Endodermal cell (in vitro differentiated cells): ENCODE measurements at regions not wholly inside any gene's neighbourhood (a gene's known extent, or its start where the extent isn't known, plus 50 kb on each side); places are given as distances from the start of the nearest gene placed in this dataset.

Experiments used
- DNase-seq: peaks from one replicate; pipeline ENCODE4 v3.0.0-alpha.2; 2017
- H3K27ac ChIP-seq: 2 replicates; pipeline ENCODE4 v1.5.1; 2013; ENCODE audit warnings: mild to moderate bottlenecking, low read depth, low read length, moderate library complexity
- H3K27me3 ChIP-seq: 2 replicates; pipeline ENCODE4 v1.6.1; 2013; ENCODE audit warnings: mild to moderate bottlenecking, low read length, moderate library complexity; ENCODE audit not compliant: insufficient read depth, control insufficient read depth, poor library complexity, severe bottlenecking
- H3K36me3 ChIP-seq: 2 replicates; pipeline ENCODE4 v1.7.0; 2013; ENCODE audit warnings: mild to moderate bottlenecking, low read length, moderate library complexity; ENCODE audit not compliant: control insufficient read depth, insufficient read depth
- H3K4me1 ChIP-seq: one replicate; pipeline ENCODE4 v1.7.0; 2013; ENCODE audit warnings: low read length; ENCODE audit not compliant: control insufficient read depth, insufficient read depth
- H3K4me3 ChIP-seq: 2 replicates; pipeline ENCODE4 v1.5.1; 2013; ENCODE audit warnings: mild to moderate bottlenecking, low read length, moderate library complexity
- H3K9ac ChIP-seq: 2 replicates; pipeline ENCODE4 v1.6.1; 2013; ENCODE audit warnings: mild to moderate bottlenecking, low read length, moderate library complexity; ENCODE audit not compliant: poor library complexity, severe bottlenecking; ENCODE audit errors: extremely low read depth
- H3K9me3 ChIP-seq: 2 replicates; pipeline ENCODE4 v1.6.1; 2013; ENCODE audit warnings: mild to moderate bottlenecking, low read length, moderate library complexity; ENCODE audit not compliant: control insufficient read depth
- H3K27ac Mint-ChIP-seq: 2 replicates; pipeline ENCODE4 v1.8.0; 2020; ENCODE audit warnings: mixed read lengths
- H3K27me3 Mint-ChIP-seq: 2 replicates; pipeline ENCODE4 v1.8.0; 2021; ENCODE audit warnings: mild to moderate bottlenecking, mixed read lengths; ENCODE audit not compliant: insufficient read depth
- H3K36me3 Mint-ChIP-seq: 2 replicates; pipeline ENCODE4 v1.8.0; 2020; ENCODE audit warnings: low read depth, mixed read lengths
- H3K4me1 Mint-ChIP-seq: 2 replicates; pipeline ENCODE4 v1.8.0; 2020; ENCODE audit warnings: mixed read lengths
- H3K4me3 Mint-ChIP-seq: 2 replicates; pipeline ENCODE4 v1.8.0; 2020; ENCODE audit warnings: mild to moderate bottlenecking, moderate library complexity, mixed read lengths
- H3K9me3 Mint-ChIP-seq: 2 replicates; pipeline ENCODE4 v1.8.0; 2020; ENCODE audit warnings: mild to moderate bottlenecking, mixed read lengths
- WGBS, 2 experiments: methylation state at CpG; one replicate each; pipeline versions ENCODE4 v1.1.5 to v1.1.7; 2013; ENCODE audit warnings: missing lambda C conversion rate in 2 of 2, mixed read lengths in 1 of 2; ENCODE audit not compliant: insufficient coverage in 1 of 2, insufficient read length in 1 of 2; 5-methylcytosine and 5-hydroxymethylcytosine counted together
- TF ChIP-seq, protein P1 (sequence below): fragments of 200-600 bp; sonication (generic); conservative IDR thresholded peaks from 2 replicates; pipeline ENCODE4 v1.5.0; 2021; ENCODE audit warnings: antibody characterized with exemption, mild to moderate bottlenecking

DNA sequence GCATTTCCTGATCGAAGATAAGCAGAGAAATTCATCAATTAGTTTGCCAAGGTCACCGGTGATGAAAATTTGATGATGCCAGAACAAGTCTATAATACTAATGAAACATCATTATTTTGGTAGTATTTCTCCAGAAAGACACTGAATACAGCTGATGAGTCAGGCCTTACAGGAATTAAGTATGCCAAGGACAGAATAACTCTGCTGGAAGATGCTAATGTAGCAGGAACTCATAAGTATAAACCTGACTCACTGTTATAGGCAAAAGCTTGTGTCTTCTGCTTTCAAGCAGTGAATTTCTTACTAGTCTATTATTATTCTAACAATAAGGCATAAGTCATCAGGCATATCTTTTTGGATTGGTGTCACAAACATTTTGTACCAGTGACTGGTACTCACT, 1825.1 kb upstream of the IGFBP7 start:
- peaks cover 7% of the 10 kb centered on the region for H3K9me3 Mint-ChIP-seq
- Histone ChIP-seq H3K36me3 (no peaks in the 10 kb centered on the region), H3K4me1 (no peaks in the 10 kb centered on the region), H3K9ac (no peak overlapping the region), H3K9me3 (peaks cover 5% of the 10 kb centered on the region), H3K27ac (no peak overlapping the region), H3K4me3 (no peak overlapping the region), H3K27me3 (no peaks in the 10 kb centered on the region)
- TF ChIP-seq, protein P1, sequence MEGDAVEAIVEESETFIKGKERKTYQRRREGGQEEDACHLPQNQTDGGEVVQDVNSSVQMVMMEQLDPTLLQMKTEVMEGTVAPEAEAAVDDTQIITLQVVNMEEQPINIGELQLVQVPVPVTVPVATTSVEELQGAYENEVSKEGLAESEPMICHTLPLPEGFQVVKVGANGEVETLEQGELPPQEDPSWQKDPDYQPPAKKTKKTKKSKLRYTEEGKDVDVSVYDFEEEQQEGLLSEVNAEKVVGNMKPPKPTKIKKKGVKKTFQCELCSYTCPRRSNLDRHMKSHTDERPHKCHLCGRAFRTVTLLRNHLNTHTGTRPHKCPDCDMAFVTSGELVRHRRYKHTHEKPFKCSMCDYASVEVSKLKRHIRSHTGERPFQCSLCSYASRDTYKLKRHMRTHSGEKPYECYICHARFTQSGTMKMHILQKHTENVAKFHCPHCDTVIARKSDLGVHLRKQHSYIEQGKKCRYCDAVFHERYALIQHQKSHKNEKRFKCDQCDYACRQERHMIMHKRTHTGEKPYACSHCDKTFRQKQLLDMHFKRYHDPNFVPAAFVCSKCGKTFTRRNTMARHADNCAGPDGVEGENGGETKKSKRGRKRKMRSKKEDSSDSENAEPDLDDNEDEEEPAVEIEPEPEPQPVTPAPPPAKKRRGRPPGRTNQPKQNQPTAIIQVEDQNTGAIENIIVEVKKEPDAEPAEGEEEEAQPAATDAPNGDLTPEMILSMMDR = no peak
- 90% methylated on average over 2 of the region's 2 CpGs; no CpG with 5 or more reads in 1 of the 2 experiments for WGBS, 2 experiments
- H3K4me1 Mint-ChIP-seq = peaks cover 10% of the 10 kb centered on the region
- no peak overlapping the region for H3K27ac Mint-ChIP-seq
- no peaks in the 10 kb centered on the region for H3K27me3 Mint-ChIP-seq
- DNase-seq = no peak
- H3K4me3 Mint-ChIP-seq = no peak overlapping the region
- H3K36me3 Mint-ChIP-seq = no peaks in the 10 kb centered on the region

GRCh38 chr4:58936436-58936835, 1826.3 kb upstream of the IGFBP7 start:
- TF ChIP-seq, protein P1 = no peak
- no peaks in the 10 kb centered on the region for H3K4me1 ChIP-seq
- H3K36me3 ChIP-seq = no peaks in the 10 kb centered on the region
- H3K4me1 Mint-ChIP-seq = peaks cover 13% of the 10 kb centered on the region
- no peak overlapping the region for H3K9ac ChIP-seq
- no peaks in the 10 kb centered on the region for H3K27me3 ChIP-seq
- no peak overlapping the region for H3K27ac ChIP-seq
- peaks cover under 1% of the 10 kb centered on the region for H3K9me3 ChIP-seq
- WGBS, 2 experiments = 90% methylated on average over 1 of the region's 1 CpG; no CpG with 5 or more reads in 1 of the 2 experiments
- peaks cover under 1% of the 10 kb centered on the region for H3K9me3 Mint-ChIP-seq
- H3K36me3 Mint-ChIP-seq = no peaks in the 10 kb centered on the region
- no peak overlapping the region for H3K4me3 ChIP-seq
- no peak overlapping the region for H3K27ac Mint-ChIP-seq
- no peak for DNase-seq
- no peaks in the 10 kb centered on the region for H3K27me3 Mint-ChIP-seq
- H3K4me3 Mint-ChIP-seq = no peak overlapping the region

- Mint-ChIP-seq H3K36me3 (no peaks in the 10 kb centered on the region), H3K4me3 (no peak overlapping the region), H3K27ac (no peak overlapping the region), H3K4me1 (peaks cover 18% of the 10 kb centered on the region), H3K9me3 (no peaks in the 10 kb centered on the region), H3K27me3 (no peaks in the 10 kb centered on the region)
- TF ChIP-seq, protein P1 = no peak
- H3K36me3 ChIP-seq = no peaks in the 10 kb centered on the region
- no peaks in the 10 kb centered on the region for H3K27me3 ChIP-seq
- WGBS, 2 experiments = 75% methylated on average over 2 of the region's 3 CpGs
- H3K9ac ChIP-seq = no peak overlapping the region
- DNase-seq = no peak
- no peaks in the 10 kb centered on the region for H3K4me1 ChIP-seq
- H3K4me3 ChIP-seq = no peak overlapping the region
- H3K27ac ChIP-seq = no peak overlapping the region
- H3K9me3 ChIP-seq = no peaks in the 10 kb centered on the region
Observed at GRCh38 chr4:58940167-58940566, 1830.0 kb upstream of the IGFBP7 start.
